CD4-positive, alpha-beta T cell treated with Interferon alpha-2 for 1 hour (primary cell): ENCODE measurements at regions not wholly inside any gene's neighbourhood (a gene's known extent, or its start where the extent isn't known, plus 50 kb on each side); places are given as distances from the start of the nearest gene placed in this dataset.

ENCODE experiments used
- DNase-seq, 2 donors: peaks; one replicate each; pipeline ENCODE4 v3.0.0-alpha.2; 2020 to 2022

DNA sequence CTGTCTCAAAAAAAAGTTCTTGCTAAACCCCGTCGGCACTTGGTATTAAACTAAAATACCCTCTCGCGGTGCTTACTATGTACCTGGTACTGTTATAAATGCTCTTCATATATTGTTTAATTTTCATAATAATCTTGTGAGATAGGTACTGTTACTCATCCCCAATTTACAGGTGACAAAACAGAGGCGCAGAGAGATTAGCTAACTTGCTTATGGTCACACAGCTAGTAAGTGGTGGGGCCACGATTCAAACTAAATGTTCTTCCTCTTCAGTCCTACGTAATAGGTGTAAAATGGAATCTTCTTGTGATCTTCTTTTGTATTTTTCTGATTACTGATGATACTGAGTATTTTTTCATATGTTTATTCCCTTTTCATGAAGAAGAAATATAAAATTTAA lies 51.3 kb downstream of the TET3 start:
- DNase-seq: no peak

DNA sequence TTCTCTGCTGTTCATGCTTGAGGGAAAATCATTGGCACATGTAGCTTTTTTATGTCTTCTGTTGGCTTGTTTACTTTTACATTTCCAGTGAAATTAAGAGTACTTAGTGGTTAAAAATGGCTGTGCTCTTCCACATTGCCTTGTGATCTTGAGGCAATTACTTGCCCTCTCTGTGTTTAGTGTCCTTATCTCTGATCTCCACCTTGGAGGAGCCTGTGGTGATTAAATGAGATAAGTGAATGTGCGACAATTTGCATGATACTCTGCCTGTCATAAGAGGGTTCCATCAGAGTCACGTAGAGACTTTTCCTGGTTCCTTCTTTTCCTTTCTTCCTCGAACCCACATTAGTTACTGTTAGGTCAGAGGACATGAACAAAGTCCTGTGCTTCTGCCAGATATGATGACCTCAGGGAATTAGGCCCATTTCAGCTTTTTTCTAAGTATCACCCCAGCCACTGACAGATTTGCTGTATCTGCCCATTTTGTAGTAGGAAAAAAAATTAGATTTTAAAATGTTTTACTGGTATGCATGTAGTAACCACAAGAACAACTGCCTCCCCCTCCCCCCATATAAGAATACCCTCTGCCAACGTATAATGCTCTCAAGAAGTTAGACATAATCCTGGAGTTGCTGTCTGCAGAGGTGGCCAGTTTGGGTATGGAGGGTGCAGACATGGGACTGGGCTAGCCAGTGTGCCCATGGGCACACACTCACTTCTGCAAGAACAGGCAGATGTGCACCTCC lies 51.9 kb downstream of the TET3 start:
- DNase-seq: no peak

DNA sequence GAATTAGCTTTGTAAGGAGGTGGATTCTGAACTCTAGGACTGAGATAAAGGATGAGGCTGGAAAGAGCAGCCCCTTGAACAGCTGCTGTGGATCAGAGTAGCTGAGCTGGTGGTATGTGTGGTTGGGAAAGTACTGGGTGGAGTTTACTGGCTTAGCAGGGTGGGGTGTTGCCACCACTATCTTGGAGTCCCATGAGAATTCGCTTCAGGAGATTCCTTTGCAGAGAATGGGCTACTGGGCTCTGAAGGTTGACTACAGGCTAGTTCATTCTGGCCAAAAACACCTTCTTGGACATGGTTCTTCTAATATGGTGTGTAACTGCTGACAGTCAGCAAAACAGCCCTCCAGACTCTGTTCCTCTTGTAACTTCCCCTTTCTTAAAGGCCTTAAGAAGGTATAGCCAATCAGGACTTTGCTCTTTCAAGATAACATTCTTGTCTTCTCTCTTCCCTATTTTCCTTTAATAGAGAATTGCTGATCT lies 52.7 kb downstream of the TET3 start:
- DNase-seq: no peak

DNA sequence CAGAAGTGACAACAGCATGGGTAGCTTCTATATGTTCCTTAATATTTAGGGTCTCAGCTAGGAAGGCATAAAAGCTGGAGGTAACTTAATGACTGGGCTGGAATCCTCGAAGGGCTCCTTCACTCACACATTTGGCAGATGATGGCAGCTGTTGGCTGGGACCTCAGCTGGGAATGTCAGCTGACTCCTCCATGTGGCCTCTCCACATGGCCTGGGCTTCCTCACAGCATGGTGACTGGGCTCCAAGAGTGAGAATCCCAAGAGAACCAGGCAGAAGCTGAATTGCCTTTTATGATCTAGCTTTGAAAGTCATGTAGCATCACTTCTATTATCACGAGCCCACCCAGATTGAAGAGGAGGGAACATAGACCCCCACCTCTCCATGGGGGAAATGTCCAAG lies 54.9 kb downstream of the TET3 start:
- DNase-seq: no peak

DNA sequence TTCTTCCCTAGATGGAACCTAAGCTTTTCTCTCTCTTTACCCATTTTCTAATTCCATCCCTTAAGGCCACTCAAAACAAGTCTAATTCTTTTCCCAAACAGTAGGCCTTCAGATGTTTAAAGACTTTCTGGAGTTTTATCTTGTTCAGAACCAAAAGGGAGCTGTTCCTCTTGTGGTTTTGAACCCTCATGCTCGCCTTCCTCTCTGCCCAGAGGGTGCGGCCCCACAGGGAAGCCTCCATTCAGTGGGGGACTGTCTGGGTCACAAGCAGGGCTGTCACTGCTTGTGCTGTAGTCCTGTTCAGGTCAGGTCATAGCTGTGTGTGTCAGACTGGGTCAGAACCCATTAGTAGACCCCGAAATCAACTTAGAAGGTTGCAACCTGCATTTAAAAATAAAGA lies 56.5 kb downstream of the TET3 start:
- no peak for DNase-seq

DNA sequence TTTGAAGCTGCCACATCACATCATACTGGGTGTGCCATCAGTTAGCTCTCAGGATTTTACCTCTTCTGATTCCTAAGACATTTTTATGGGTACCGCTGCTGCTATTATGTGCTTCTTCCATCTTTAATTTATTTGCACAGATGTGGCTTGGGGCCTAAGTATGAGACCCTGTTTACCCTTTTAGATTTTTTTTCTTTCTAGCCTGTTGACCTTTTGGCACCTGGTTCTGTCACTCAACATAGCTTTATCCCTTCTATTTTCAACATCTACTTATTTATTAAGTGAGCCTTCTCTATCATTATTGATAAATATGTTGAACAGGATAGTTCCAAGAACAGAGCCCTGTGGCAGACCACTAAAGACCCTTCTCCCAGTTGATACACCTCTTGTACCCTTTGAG lies 57.0 kb downstream of the TET3 start:
- DNase-seq: no peak

DNA sequence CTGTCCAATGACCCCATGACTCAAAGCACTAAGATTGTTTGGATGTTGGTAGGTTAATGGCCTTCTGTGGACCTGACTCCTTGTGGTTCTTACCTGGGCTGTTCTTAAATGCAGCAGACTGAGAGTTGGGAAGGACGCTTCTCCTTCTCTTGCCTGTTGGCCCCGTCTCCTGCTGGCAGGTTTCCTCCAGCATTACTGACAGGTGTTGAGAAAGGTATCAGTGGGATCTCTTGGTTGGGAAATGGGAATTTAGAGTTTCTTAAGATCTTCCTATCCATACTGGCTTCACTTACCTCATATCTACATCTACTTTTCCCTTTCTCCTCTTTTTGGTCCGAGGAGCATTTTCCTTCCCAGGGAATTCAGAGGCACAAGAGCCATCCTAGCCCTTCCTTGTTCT lies 57.9 kb downstream of the TET3 start:
- no peak for DNase-seq

DNA sequence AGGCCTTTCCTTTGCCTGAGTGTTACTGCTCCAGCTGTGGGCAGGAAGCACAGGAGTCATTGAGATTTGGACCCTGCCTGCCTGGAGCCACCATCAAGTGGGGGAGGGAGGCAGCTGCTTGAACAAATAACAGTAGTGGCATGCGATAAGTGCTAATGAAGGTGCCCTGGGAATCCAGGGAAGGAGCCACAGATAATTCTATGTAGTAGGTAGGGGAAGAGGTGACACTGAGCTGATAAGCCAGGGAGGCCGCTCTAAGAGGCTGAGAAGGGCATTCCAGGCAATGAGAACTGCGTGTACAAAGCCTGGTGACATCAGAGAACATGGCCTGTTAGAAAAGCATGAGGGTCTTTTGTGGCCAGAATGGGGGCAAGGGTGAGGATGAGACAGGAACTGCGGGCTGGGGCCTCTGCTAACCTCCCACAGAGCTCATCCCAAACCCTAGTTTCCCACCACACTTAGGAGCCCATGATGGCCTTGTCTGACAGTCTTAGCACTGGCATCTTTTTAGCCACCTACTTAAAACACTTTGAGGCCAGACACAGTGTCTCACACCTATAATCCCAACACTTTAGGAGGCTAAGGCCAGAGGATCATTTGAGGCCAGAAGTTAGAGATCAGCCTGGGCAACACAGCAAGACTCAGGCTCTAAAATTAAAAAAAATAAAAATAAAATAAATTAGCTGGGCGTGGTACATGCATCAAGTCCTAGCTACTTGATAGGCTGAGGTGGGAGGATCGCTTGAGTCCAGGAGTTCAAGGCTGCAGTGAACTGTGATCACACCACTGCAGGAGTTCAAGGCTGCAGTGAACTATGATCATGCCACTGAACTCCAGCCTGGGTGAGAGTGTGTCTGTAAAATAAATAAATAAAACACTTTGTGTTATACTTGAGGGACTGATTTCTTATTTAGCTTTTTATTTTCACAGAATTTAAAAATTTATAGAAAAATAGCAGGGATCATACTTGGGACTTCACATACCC lies 58.9 kb downstream of the TET3 start:
- no peak for DNase-seq

DNA sequence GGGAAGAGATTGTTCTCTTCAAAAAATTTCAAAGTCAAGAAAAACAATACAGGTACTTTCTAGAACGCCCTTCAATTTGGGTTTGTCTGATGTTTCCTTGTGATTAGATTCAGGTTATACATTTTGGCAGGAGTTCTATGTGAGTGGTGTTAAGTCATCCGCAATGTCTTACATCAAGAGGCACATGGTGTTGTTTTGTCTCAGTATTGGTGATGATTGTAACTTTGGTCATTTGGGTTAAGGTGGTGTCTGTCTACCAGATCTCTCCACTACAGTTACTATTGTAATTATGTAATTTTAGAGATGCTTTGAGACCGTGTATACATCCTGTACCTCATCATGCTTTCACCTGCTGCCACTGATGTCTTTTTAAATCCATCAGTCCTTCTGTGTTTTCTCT lies 60.3 kb downstream of the TET3 start:
- DNase-seq: no peak

DNA sequence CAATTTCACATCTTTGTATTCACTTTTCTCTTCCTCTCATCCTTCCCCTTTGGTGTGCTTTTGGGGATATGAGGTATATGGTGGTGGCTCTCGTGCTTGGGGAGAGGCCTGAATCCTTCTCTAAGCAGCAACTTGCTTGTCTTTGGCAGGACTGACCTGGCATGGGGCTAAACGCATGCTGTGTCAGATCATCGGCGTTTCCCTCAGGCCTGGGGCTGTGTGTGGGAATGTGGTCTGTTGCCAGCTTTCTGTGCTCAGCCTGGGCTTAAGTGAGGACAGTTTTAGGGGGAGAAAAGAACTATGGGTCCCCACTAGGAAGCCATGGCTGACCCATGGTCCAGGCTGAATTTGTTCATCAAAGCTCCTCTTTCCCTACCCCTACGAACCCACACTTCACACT lies 60.7 kb downstream of the TET3 start:
- no peak for DNase-seq

DNA sequence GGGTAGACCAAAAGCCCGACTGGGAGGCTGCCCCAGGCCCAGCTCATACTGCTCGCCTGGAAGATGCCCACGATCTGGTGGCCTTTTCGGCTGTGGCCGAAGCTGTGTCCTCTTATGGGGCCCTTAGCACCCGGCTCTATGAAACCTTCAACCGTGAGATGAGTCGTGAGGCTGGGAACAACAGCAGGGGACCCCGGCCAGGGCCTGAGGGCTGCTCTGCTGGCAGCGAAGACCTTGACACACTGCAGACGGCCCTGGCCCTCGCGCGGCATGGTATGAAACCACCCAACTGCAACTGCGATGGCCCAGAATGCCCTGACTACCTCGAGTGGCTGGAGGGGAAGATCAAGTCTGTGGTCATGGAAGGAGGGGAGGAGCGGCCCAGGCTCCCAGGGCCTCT lies 61.7 kb downstream of the TET3 start:
- DNase-seq: no peak

DNA sequence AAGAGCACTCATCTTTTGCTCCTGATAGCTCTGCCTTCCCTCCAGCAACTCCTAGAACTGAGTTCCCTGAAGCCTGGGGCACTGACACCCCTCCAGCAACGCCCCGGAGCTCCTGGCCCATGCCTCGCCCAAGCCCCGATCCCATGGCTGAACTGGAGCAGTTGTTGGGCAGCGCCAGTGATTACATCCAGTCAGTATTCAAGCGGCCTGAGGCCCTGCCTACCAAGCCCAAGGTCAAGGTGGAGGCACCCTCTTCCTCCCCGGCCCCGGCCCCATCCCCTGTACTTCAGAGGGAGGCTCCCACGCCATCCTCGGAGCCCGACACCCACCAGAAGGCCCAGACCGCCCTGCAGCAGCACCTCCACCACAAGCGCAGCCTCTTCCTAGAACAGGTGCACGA lies 62.4 kb downstream of the TET3 start:
- DNase-seq: no peak

DNA sequence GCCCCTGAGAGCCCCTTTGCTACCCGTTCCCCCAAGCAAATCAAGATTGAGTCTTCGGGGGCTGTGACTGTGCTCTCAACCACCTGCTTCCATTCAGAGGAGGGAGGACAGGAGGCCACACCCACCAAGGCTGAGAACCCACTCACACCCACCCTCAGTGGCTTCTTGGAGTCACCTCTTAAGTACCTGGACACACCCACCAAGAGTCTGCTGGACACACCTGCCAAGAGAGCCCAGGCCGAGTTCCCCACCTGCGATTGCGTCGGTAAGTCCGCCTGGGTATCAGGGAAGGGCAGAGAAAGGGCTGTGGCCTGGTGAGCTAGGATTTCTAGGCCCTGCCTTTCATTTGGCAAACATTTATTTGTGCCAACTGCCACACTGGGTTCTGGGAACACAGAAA lies 63.4 kb downstream of the TET3 start:
- DNase-seq: no peak

DNA sequence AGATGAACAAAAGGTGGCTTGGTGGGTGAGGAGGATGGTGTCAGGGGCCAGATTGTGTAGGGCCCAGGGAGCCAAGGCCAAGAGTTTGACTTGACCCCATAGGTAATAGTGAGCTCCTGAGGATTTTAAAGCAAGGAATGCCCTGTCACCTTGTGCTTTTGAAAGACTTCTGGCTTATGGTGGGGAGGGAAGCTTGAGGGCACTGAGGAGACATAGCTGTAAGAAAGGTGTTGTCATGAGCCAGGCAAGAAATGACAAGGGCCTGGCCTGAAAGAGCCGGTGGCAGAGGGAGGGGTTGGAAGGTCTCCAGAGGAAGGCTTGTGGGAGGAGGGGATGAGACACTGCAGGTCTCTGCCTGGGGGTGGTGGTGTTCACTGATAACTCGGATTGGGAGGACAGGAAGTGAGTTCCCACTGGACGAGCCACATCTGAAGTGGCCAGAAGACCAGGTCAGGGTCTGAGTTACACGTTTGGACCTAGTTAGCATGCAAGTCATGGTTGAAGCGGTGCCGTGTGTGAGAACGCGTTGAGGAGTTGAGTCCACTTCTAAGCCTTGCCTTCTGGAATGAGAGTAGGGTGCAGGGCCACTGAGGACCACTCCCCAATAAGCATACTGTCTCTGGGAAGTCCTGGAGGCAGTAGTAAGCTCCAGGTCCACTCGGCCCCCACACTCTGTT lies 64.3 kb downstream of the TET3 start:
- DNase-seq: no peak

DNA sequence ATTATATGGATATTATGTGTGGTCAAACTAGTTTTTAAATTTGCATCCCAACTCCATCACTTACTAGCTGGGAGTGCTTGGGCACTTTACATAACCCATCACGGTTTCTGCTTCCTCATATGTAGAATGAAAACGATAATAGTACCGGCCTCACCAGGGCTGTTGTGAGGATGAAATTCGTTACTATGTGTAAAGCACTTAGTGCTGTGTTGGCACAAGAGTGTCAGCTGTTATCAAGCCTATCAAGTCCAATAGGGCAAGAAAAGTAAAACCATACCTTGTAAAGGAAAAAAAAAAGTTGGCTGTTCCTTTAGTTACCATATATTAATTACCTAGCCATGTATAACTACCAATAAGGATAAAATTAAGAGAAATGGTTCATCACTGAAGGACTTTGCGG lies 65.4 kb downstream of the TET3 start:
- no peak for DNase-seq

DNA sequence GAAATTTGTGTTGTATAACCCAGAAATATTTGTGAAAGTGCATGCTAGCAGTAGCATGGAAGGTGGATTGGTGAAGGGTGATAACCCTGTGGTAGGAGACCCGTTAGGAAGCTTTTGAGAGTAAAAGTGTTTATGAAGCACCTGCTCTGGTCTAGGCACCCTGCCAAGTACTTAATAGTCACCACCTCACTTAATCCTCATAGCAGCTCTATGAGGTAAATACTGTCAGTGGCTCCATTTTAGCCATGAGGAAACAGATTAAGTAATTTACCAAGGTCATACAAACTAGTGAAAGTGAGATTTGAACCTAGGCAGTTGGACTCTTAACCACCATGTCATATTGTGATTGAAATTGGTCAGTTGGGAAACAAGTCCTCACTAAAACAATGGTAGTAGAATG lies 66.8 kb downstream of the TET3 start:
- no peak for DNase-seq

DNA sequence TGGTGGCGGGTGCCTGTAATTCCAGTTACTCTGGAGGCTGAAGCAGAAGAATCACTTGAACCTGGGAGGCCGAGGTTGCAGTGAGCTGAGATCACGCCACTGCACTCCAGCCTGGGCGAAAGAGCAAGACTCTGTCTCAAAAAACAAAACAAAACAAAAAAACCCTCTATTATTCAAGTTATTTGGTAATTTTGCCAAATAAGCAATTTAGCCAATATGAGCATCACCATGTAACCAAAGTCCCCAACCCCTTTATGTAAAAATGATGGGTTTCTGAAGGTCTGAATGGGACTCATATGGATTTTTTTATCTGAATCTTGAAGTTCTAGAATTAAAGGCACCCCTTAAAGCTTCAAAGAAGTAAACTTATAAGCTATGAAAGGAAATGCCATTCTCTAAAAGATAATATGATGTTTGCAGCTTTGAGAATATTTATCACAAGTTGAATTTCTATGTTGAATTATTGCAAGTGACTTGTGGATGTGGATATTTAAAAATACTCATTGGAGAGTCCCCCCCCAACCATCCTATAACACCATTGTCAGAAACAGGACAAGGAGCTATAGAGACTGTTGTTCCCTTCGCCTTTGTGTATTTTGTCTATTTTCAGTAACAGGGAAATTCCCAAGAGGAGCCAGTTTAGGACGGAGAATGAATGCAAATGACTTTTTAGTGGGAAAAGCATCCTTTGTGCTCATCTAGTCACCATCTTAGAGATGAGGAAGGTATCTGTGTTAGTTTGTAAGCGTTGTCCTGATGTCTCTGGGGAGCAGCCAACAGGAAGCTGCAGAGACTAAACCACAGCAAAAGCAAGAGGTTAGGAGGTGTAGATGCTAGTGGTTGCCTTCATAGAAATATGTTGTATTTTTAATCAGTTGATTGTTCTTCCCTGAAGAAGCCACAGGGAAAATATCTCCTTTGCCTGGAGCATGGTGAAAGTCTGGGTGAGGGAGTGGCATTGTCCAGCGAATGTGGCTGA lies 68.3 kb downstream of the TET3 start:
- DNase-seq: peak in 1 of 2 donors; percentile 40

DNA sequence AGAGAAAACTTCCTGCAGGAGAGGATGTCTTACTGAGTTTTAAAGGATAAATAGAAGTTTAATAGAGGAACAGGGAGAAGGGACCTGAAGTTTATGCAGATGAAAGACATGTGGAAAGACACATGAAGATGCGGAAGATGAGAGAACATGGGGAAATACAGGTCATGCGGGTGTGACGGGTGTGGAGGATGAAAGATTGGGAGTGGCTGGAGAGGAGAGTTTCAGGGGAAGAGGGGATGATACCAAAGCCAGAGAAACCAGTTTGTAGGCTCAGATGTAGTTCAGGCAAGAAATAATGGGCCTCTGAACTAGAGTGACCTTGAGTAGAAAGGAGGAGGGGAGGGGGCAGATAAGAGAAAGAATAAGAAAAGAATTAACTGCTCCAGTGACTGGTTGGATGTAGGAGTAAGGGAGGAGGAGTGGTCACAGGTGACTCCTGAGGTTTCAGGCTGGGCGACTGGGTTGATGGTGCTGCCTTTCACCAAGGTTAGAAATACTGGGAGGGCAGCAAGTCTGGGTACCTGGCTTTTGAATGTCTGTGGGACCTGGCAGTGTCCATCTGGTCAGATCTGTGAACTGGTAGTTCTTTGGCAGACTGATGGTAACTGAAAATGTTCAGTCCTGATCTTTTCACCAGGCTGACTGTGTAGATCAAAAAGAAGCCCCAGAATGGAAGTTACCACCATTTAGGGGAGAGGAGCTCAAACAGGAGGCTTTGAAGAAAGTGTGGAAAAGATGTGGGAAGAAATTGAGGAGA lies 69.4 kb downstream of the TET3 start:
- no peak for DNase-seq

DNA sequence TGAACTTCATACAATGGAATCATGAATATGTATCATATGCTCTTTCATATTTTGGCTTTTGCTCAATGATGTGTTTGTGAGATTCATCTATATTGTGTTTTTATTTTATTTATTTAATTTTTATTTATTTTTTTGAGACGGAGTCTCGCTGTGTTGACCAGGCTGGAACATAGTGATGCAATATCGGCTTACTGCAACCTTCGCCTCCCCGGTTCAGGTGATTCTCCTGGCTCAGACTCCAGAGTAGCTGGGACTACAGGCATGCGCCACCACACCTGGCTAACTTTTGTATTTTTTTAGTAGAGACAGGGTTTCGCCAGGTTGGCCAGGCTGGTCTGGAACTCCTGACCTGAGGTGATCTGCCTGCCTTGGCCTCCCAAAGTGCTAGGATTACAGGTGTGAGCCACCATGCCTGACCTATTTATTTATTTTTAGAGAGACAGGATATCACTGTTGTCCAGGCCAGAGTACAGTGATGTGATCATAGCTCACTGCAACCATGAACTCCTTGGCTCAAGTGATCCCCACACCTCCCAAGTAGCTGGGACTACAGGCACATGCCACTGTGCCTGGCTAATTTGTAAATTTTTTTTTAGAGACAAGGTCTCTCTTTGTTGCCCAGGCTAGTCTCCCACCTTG lies 74.5 kb downstream of the TET3 start:
- DNase-seq: no peak

DNA sequence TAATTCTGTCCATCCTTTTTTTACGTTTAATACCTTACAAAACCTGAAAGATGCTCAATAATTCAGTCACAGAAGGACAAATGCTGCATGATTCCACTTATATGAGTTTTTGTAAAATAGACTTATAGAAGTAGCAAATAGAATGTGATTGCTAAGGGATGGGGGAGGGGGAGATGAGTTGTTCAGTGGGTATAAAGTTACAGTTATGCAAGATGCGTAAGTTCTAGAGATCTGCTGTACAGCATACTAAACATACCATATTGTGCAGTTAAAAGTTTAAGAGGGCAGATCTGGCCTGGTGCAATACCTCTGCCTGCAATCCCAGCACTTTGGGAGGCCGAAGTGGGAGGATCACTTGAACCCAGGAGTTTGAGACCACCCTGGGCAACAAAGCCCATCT lies 78.8 kb downstream of the TET3 start:
- no peak for DNase-seq

DNA sequence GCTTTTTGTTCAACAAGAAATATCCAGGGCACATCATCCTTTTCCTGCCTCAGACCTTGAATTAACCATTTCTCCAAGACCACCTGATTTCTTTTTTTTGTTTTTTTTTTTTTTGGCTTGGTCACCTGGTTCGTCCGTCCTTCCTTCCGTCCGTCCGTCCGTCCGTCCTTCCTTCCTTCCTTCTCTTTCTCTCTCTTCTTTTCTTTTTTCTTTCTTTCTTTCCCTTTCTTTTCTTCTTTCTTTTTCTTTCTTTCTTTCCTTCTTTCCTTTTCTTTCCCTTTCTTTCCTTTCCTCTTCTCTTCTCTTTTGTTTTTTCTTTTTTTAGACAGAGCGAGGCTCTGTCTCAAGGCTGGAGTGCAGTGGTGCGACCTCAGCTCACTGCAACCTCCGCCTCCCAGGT lies 80.7 kb downstream of the TET3 start:
- DNase-seq: no peak
